Keratinocyte (primary cell): ENCODE measurements at regions not wholly inside any gene's neighbourhood (a gene's known extent, or its start where the extent isn't known, plus 50 kb on each side); places are given as distances from the start of the nearest gene placed in this dataset.
"Not testable (repeated sequence)": the region's sequence is repeated elsewhere in the genome, so short reads cannot be mapped to it uniquely, and the experiment has no call there.

Source experiments
- CTCF ChIP-seq, 3 experiments: IDR thresholded peaks in 1 of 3; conservative IDR thresholded peaks in 1 of 3; optimal IDR thresholded peaks in 1 of 3; 2 replicates in 2 of 3; 3 replicates in 1 of 3; pipeline versions ENCODE3 to v1.5.1; 2011; ENCODE audit warnings: low read length in 3 of 3, mild to moderate bottlenecking in 3 of 3, moderate library complexity in 2 of 3, control low read depth in 1 of 3, inconsistent platforms in 1 of 3; ENCODE audit not compliant: insufficient read depth in 2 of 3; ENCODE audit errors: extremely low read depth in 1 of 3
- EZH2 ChIP-seq: IDR thresholded peaks from one replicate; pipeline ENCODE4 v1.6.1; 2012; ENCODE audit warnings: inconsistent platforms, mild to moderate bottlenecking, low read length, moderate library complexity

GRCh38 chr20:30291686-30292085 lies 965.8 kb upstream of the DEFB115 start:
- TF ChIP-seq CTCF (optimal IDR thresholded peaks at IDR 0.05 in 1 of 3, IDR thresholded peaks at IDR 0.05 in 1 of 3, conservative IDR thresholded peaks at IDR 0.05 in 1 of 3; ENCODE audit: extremely low read depth in 1 of 3, insufficient read depth in 2 of 3, low read length in 3 of 3); EZH2: not testable (repeated sequence)
